Ammon's horn (tissue), 1 donor: ENCODE measurements at regions not wholly inside any gene's neighbourhood (a gene's known extent, or its start where the extent isn't known, plus 50 kb on each side); places are given as distances from the start of the nearest gene placed in this dataset.

Source experiments
- DNase-seq: peaks from one replicate; pipeline ENCODE4 v3.0.0-alpha.2; 2016; ENCODE audit warnings: low spot score

- no peak for DNase-seq
Measured at GRCh38 chr20:52779125-52779524, 193.0 kb upstream of the TSHZ2 start.

DNA sequence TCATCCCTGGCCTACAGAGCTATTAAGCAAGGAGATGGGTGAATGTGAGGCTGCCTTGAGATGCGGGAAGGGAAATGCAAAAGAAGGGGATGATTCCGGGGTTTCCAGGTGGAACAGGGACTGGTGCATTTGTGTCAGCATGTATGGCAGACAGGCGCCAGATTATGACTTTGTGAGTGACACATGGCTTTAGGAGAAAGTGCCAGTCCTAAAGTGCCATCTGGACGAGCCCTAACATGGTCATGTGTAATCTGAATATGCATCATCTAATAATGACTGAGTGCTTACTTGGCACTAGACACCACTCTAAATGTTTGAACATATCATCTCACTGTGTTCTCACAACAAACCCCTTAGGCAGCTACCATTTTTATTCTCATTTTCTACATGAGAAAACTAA lies 195.0 kb upstream of the TSHZ2 start:
- DNase-seq, result no peak

DNA sequence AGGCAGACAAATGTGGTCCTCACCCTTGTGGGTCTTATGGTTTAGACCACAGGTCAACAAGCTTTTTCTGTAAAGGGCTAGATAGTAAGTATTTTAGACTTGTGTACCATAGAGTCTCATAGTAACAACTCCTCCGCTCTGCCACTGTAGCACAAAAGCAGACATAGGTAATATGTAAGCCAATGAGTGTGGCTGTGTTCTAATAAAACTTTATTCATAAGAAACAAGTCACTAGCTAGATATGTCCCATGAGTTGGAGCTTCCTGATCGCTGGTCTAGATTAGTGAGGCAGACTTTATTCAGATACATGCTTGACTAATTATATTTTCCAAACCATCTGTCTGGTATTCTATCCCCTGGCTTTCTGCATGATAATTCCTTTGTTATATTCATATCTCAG lies 196.4 kb upstream of the TSHZ2 start:
- DNase-seq, result no peak

DNA sequence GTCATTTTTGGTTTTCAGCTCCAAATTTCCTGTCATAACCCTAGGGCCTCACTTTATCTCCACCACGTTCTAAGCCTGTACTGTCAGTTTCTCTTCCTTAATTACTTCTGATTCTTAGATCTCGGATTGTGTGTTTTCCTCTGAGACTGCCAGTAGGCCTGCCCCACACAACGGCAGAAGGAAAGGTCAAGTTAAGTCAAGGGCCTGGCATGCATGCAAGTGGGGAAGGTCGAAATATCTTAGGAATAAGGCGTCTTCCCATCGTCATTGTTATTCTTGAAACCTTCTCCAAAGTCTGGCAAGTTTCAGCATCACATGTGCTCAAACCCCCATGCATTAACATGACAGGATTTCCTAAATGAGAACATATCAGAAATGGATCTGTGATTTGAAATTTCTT lies 203.5 kb upstream of the TSHZ2 start:
- DNase-seq, result no peak

- peak; percentile 72 for DNase-seq
Measured at GRCh38 chr20:52766645-52767435, 205.3 kb upstream of the TSHZ2 start.

DNA sequence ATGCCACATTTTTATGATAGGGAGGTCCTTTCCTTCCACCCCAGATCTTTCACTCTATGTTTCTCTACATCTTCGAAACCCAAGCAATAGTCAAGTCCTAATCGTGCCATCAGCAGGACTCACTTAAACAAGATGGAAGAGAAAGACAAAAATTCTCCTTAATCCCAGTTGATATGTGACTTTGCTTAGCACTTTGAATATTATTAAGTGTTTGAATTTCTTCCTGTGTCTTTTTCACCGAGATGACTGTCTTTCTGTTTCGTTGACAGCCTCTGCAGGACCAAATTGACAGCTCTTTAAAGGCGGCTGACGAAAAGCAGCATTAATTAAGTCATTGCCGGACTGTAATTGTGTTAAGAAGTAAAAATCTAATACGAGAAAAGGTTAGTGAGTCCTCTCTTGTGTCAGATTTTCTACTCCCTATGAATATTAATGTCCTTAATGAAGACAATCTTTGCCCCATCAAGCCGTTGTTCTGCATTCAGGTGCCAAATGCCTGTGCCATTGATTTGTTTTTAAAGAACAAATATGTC lies 208.8 kb upstream of the TSHZ2 start:
- DNase-seq, result no peak

GRCh38 chr20:52761867-52762266 lies 210.3 kb upstream of the TSHZ2 start:
- no peak for DNase-seq

GRCh38 chr20:52760791-52761190 lies 211.4 kb upstream of the TSHZ2 start:
- no peak for DNase-seq

DNA sequence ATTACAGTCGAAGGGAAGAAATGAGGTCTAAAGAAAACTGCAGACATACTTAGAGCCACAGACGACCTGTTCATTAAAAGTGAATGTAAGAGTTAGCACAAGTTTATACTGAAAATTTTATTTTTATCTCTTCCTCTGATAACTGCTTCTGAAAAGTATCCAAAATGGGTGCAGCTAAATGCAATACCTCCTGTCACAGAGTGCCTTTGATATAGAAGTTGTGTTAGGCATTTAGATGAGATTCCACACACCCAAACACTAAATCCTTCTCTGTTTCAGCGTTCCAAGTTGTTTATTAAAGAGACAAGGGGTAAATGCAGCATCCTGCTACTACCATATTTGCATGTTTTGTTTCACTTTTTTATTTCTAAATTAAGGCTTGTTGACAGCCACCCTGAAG lies 214.7 kb upstream of the TSHZ2 start:
- DNase-seq, result no peak

- DNase-seq, result no peak
Measured at GRCh38 chr20:52755744-52756143, 216.4 kb upstream of the TSHZ2 start.

- no peak for DNase-seq
Measured at GRCh38 chr20:52754366-52754765, 217.8 kb upstream of the TSHZ2 start.

GRCh38 chr20:52752023-52752422 lies 220.1 kb upstream of the TSHZ2 start:
- no peak for DNase-seq

DNA sequence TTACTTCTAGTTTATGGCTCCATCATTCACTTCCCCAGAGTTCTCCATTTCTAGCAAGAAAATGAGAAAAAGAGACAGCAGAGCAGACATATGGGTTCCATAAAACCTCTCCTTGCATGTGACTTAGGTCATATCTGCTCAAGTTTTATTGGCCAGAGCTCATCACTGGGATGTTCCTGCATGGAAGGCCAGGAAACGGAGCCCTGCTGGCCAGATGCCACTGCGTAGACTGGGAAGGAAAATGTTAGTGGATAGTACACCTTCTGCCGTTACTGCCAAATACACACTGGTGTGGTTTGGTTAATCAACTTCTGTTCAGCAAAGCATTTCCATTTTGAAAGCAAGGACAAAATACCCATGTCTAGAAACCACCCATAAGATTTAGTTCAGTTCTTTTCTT lies 220.6 kb upstream of the TSHZ2 start:
- no peak for DNase-seq

DNA sequence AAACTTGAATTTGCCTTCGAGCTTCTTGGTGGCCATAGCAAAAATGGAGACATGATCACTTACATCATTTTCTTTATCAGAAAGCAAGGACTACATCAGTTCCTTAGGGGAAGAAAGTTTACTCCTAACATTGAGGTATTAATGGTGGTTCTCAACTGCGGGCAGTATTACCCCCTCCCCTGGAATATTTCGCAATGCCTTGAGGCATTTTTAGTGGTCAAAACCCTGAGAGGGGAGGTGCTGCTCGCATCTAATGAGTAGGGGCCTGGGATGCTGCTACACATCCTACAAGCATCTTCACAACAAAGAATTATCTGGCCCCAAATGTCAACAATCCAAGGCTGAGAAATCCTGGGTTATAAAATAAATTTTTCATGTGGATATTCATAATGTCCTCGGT lies 222.2 kb upstream of the TSHZ2 start:
- DNase-seq, result no peak

DNA sequence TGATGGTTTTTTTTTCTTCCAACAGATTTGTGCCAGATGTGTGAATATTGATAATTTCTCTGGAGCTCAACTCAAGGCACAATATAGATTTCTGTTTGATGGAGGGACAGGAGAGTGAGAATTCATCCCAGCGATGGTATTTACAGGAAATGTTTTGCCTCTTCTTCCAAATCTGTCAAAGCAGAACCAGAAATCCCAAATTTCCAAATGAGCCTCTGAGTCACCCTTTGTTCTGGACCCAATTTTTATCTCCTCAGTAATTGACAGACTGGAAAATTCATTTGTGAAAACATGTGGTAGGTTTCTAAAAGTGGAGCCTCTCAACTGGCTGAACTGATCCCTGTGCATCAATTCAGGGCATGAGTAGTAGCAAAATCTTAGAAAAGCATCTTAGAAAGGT lies 223.2 kb upstream of the TSHZ2 start:
- DNase-seq, result peak; percentile 14

GRCh38 chr20:52748285-52748932 lies 223.7 kb upstream of the TSHZ2 start:
- DNase-seq, result peak; percentile 57

GRCh38 chr20:52747845-52748284 lies 224.3 kb upstream of the TSHZ2 start:
- peak; percentile 10 for DNase-seq

GRCh38 chr20:52746770-52747169 lies 225.4 kb upstream of the TSHZ2 start:
- no peak for DNase-seq

DNA sequence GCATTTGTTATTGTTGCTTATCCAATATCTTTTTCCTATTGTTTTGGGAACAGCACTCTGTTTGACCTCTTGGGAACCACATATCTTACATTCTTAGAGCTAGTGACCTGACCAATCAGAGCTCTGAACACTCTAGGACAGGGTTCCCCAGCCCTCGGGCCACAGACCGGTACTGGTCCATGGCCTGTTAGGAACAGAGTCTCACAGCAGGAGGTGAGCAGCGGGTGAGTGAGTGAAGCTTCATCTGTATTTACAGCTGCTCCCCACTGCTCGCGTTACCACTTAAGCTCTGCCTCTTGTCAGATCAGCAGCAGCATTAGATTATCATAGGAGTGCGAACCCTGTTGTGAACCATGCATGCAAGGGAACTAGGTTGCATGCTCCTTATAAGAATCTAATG lies 226.0 kb upstream of the TSHZ2 start:
- DNase-seq, result no peak

- DNase-seq, result no peak
Measured at GRCh38 chr20:52744441-52744840, 227.7 kb upstream of the TSHZ2 start.

- DNase-seq, result peak; percentile 7
Measured at GRCh38 chr20:52738081-52738480, 234.1 kb upstream of the TSHZ2 start.

DNA sequence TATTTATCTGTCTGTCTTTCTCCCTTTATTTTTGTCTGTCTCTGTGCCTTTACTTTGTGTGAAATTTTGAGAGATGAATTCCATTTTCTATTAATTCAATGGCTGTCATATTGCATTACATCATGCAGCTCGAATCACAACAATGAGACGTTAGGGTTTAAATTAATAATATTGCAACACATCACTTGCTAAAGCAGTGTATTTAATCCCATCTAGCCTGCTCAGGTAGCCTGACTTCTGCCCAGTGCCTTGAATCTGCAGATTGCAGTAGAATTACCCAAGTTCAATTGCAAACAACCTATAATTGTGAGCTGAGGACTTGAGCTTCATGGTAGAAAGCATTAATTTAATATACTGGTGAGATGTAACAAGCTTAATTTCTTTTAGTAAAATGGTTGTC lies 235.7 kb upstream of the TSHZ2 start:
- DNase-seq, result no peak

- DNase-seq, result no peak
Measured at GRCh38 chr20:52731093-52731492, 241.1 kb upstream of the TSHZ2 start.
